GM21360 (cell line): ENCODE measurements at regions not wholly inside any gene's neighbourhood (a gene's known extent, or its start where the extent isn't known, plus 50 kb on each side); places are given as distances from the start of the nearest gene placed in this dataset.

Source experiments
- ATAC-seq: cut with Tn5 transposase; IDR thresholded peaks from one replicate; pipeline ENCODE4 v1.9.1; 2021; ENCODE audit warnings: mild to moderate bottlenecking, moderate library complexity; ENCODE audit not compliant: unreplicated experiment

- no peak for ATAC-seq
Measured at GRCh38 chr15:97899981-97900380, 60.5 kb upstream of the ARRDC4 start.

DNA sequence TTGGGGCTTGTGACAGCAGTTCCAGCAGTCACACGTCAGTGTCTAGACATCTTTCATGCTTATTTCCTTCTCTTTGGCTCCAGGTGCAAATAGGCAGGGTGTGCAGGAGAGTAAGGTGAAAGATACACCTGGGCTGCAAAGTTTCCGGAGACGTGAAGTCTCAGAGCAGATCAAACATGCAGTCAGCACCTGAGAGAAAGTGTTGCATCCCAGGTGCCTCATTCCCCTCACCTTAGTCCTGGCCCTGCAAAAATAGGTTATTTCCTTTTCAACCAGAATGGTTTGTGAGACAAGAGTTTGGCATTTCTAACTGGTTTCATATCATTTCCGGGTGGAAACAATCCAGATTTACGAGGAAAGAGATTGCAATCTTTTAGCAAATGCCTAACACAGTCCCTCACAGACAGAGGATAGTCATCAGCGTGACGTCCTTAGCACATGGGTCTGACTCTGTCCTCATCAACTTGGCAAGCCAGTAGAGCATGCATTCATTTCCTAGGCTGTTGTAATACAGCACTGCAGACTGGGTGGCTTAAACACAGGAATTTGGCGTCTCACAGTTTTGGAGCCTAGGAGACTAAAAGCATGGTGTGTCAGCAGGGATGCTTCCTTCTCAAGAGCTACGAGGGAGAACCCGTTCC is 58.2 kb upstream of the ARRDC4 start:
- ATAC-seq: no peak

DNA sequence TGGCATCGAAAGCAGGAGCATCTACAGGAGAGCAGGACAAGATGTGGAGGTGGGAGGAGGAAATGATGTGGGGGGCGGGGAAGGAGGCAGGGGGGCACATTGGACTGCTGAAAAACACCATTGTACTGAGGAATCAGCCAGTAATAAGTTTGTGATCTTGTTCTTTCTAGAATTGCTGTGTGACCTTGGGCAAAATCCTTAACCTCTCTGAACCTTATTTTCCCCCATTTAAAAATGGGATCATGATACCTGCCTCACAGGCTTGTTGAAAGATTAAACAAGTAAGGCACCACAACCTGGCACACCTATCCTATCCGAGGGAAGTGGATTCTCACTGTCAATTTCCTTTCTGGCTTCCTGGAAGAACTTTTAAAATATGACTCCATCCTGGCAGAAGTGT is 56.9 kb upstream of the ARRDC4 start:
- ATAC-seq: no peak

DNA sequence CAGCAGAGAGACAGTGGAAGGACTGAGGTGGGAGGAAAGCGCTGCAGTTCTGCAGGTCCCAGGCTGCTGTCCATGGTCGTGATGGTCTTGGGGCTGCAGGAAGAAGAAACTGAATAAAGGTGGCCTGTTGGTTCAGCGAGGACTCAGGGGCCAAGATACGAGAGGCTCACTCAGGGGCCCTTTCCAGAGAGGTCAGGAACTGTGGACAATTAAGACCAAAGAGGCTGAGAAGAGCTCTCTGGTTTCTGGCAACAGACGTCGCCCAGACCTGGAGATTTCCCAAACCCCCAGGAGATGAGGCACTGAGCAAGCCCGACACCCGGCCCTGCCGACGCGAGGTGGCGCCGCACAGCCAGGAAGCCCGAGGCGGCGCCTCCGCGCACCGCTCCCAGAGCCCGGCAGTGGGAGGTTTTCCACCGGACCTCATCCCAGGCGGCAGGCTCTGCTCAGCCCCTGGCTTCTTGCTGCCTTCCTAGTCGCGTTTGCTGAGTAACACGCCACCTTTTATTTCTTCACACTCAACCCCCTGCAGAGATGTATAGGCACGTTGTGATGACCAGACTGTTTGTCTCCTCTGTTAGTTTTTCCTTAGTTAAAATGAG is 56.4 kb upstream of the ARRDC4 start:
- peak; percentile 75 for ATAC-seq

DNA sequence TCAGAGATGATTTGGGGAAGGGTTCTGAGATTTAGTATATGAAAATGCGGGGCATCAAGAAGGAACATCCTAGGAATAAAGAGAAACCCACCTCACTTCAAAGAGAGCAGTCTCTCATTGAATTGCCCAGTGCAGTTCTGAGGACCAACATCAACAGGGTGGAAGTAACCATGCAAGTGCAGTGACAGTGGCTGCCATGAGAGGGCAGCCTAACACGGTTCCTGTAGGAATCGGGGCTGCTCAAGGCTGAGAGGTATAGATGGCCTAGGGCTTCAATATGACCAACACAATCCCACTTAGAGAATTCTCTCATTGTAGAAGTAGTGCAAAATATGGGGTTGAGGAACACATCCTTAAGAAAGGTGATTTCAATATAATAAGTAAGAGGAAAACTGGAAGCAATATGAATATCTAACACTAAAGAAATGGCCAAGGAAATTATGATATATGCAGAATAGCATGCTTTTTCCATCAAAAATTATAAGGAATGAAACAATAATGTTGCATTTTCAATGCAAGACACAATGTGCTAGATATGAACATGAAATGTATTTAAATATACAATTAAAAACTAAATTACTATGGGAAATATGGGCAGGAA is 51.1 kb upstream of the ARRDC4 start:
- ATAC-seq: peak; percentile 99
